ENCODE measurements at regions not wholly inside any gene's neighbourhood (a gene's known extent, or its start where the extent isn't known, plus 50 kb on each side); places are given as distances from the start of the nearest gene placed in this dataset.

DNA sequence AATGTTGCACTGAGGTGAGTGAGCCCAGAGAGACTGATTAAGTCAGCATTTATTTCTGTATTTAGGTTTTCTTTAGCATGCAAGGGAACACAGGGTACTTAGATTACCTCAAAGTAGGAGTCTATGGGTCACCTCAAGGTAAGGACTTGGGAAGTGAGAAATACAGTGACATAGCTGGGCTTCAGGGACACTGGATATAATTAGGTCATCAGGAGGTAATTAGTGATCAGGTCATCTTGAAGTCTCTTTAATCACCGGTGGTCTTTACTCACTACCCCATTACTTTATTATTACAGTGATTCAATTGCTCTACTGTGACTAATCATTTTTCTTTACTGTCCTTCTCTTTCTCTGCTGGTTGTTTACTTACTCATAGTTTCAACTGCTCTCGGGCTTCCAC is 59.9 kb upstream of the KCNK1 start:
- Histone ChIP-seq H3K36me3 (no peaks in the 10 kb centered on the region), H3K9me3 (no peaks in the 10 kb centered on the region), H3K4me1 (no peaks in the 10 kb centered on the region), H3K27ac (no peak overlapping the region), H3K4me3 (no peak overlapping the region), H3K27me3 (no peaks in the 10 kb centered on the region)
- TF ChIP-seq, protein P1, sequence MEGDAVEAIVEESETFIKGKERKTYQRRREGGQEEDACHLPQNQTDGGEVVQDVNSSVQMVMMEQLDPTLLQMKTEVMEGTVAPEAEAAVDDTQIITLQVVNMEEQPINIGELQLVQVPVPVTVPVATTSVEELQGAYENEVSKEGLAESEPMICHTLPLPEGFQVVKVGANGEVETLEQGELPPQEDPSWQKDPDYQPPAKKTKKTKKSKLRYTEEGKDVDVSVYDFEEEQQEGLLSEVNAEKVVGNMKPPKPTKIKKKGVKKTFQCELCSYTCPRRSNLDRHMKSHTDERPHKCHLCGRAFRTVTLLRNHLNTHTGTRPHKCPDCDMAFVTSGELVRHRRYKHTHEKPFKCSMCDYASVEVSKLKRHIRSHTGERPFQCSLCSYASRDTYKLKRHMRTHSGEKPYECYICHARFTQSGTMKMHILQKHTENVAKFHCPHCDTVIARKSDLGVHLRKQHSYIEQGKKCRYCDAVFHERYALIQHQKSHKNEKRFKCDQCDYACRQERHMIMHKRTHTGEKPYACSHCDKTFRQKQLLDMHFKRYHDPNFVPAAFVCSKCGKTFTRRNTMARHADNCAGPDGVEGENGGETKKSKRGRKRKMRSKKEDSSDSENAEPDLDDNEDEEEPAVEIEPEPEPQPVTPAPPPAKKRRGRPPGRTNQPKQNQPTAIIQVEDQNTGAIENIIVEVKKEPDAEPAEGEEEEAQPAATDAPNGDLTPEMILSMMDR (IDR thresholded peaks at IDR 0.05), result no peak
- no peak for TF ChIP-seq POLR2A (IDR thresholded peaks at IDR 0.05)
- DNase-seq, result no peak

- TF ChIP-seq, protein P1 (IDR thresholded peaks at IDR 0.05), result no peak
- no peak for TF ChIP-seq POLR2A (IDR thresholded peaks at IDR 0.05)
- no peak for DNase-seq
- H3K36me3 ChIP-seq, result no peaks in the 10 kb centered on the region
- no peak overlapping the region for H3K27ac ChIP-seq
- peaks cover 0 to 7% (median 0%) of the 10 kb centered on the region in 4 donors for H3K9me3 ChIP-seq
- no peaks in the 10 kb centered on the region for H3K27me3 ChIP-seq
- H3K4me1 ChIP-seq, result no peaks in the 10 kb centered on the region
- no peak overlapping the region for H3K4me3 ChIP-seq
These were observed 52.0 kb upstream of the KCNK1 start for GRCh38 chr1:233561708-233562426.

Small RNA genes lying in the stretch of these regions (small RNA-seq; reads per million reads assigned to genes)
- gene RNU4-77P, result 0 reads per million in 2 donors
